GM21529 (cell line): ENCODE measurements at regions not wholly inside any gene's neighbourhood (a gene's known extent, or its start where the extent isn't known, plus 50 kb on each side); places are given as distances from the start of the nearest gene placed in this dataset.
"Not testable (repeated sequence)": the region's sequence is repeated elsewhere in the genome, so short reads cannot be mapped to it uniquely, and the experiment has no call there.

Experiments
- ATAC-seq: cut with Tn5 transposase; IDR thresholded peaks from one replicate; pipeline ENCODE4 v1.9.1; 2021; ENCODE audit not compliant: unreplicated experiment

GRCh38 chr13:50755862-50756685 lies 87.4 kb downstream of the DLEU7 start:
- ATAC-seq, result not testable (repeated sequence)

- ATAC-seq, result no peak
Measured at GRCh38 chr13:50757008-50757407, 86.5 kb downstream of the DLEU7 start.

- no peak for ATAC-seq
Measured at GRCh38 chr13:50758796-50759195, 84.7 kb downstream of the DLEU7 start.

GRCh38 chr13:50760751-50761150 lies 82.7 kb downstream of the DLEU7 start:
- no peak for ATAC-seq

- no peak for ATAC-seq
Measured at GRCh38 chr13:50761406-50761805, 82.1 kb downstream of the DLEU7 start.

- no peak for ATAC-seq
Measured at GRCh38 chr13:50762969-50763567, 80.4 kb downstream of the DLEU7 start.

- no peak for ATAC-seq
Measured at GRCh38 chr13:50766013-50766412, 77.5 kb downstream of the DLEU7 start.

GRCh38 chr13:50766695-50767094 lies 76.8 kb downstream of the DLEU7 start:
- ATAC-seq, result no peak

GRCh38 chr13:50772881-50773280 lies 70.6 kb downstream of the DLEU7 start:
- not testable (repeated sequence) for ATAC-seq
